ENCODE measurements at regions not wholly inside any gene's neighbourhood (a gene's known extent, or its start where the extent isn't known, plus 50 kb on each side); places are given as distances from the start of the nearest gene placed in this dataset.

DNA sequence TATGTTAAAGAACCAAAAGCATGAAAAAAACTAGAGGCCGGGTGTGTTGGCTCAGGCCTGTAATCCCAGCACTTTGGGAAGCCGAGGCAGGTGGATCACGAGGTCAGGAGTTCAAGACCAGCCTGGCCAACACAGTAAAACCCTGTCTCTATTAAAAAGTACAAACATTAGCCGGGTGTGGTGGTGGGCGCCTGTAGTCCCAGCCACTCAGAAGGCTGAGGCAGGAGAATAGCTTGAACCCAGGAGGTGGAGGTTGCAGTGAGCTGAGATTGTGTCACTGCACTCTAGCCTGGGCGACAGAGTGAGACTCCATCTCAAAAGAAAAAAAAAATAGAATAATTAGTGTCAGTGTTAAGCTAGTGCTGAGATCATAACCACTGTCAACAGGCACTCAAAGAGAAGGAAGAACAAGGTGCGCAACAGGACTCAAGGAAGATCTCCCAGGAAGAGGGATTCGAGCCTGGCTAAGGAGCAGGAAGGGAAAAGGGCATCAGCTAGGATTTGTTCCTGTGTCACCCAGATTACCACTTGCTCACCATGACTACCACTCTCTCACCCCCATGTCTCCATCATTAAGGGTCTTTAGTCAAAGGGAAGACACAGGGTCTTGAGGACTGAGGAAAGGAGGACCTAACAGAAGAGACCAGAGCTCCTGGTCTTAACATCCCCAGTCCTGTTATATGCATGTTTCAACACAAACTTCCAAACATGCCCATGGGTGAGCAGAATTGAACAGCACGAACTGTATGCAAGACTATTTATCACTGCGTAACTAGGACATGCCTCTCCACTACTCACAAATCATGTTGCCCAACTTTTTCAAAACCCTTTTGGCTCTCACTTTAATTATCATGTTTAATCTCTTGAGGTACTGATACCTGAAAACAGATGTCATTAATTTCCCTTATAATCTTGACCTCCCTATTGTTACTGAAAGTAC, 88.3 kb upstream of the PLEKHM1 start:
- TF ChIP-seq POLR2A (IDR thresholded peaks at IDR 0.05) (no peak), POLR2AphosphoS5 (IDR thresholded peaks at IDR 0.05) (no peak)
- TF ChIP-seq, protein P1, sequence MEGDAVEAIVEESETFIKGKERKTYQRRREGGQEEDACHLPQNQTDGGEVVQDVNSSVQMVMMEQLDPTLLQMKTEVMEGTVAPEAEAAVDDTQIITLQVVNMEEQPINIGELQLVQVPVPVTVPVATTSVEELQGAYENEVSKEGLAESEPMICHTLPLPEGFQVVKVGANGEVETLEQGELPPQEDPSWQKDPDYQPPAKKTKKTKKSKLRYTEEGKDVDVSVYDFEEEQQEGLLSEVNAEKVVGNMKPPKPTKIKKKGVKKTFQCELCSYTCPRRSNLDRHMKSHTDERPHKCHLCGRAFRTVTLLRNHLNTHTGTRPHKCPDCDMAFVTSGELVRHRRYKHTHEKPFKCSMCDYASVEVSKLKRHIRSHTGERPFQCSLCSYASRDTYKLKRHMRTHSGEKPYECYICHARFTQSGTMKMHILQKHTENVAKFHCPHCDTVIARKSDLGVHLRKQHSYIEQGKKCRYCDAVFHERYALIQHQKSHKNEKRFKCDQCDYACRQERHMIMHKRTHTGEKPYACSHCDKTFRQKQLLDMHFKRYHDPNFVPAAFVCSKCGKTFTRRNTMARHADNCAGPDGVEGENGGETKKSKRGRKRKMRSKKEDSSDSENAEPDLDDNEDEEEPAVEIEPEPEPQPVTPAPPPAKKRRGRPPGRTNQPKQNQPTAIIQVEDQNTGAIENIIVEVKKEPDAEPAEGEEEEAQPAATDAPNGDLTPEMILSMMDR (IDR thresholded peaks at IDR 0.05 in 8 of 11, conservative IDR thresholded peaks at IDR 0.05 in 3 of 11) = no peak
- 89 to 96% (median 93%) methylated on average over 10 of the region's 10 CpGs for WGBS, 5 donors
- no peak overlapping the region for H3K4me3 ChIP-seq
- no peak overlapping the region for H3K27ac ChIP-seq
- no peaks in the 10 kb centered on the region for H3K27me3 ChIP-seq (replicated peaks in 1 of 7)
- peaks cover 7 to 100% (median 41%) of the 10 kb centered on the region in 6 donors for H3K4me1 ChIP-seq
- intact Hi-C loops (cut with DNase I; ENCODE audit: low total_unique reads) = no loop called here
- DNase-seq = no peak
- H3K36me3 ChIP-seq = peaks cover 0 to 35% (median 6%) of the 10 kb centered on the region in 6 donors
- no peaks in the 10 kb centered on the region for H3K9me3 ChIP-seq

DNA sequence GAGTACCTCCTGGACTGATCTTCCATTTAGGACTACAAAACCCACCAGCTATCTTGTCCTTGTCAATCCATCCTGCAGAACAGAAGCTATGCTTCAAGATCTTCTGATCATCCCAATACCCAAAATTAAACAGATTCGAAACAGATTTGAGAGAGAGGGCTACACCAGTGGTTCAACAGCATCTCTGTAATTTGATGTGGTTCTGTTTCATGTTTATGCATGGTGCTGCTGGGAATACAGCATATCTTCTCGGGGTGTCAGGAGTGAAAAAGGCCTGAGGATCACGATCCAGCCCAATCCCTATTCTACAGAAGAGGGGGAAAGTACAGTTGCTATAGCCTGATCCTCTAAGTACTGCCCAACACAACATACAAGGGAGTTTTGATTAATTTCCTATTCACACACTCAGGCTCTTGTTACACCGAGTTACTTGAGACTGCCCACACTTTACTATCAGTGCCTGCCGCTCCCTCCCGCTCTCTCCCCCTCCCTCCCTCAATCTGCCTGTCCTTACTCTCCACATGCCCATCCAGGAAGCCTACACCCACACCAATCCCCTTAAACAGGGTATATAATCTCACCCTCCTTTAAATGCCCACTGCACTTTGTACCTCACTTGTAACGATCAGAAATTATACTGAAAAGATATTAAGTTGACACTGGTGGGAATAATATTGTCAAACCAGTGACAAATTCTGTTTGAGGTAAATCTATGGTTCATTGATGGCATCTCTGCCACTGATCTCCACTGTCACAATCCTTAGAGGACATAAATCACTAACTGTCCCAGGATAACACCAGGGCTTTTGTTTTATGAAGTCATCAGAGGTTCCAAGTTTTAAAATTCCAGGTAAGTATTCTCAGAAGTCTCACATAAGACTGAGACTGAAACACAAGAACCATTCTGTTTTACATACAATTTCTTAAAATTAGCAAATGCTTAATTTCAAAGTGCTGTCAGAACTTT, 89.3 kb upstream of the PLEKHM1 start:
- intact Hi-C loops (cut with DNase I; ENCODE audit: low total_unique reads) = no loop called here
- Histone ChIP-seq H3K36me3 (peaks cover 0 to 35% (median 6%) of the 10 kb centered on the region in 6 donors), H3K27me3 (replicated peaks in 1 of 7) (no peaks in the 10 kb centered on the region), H3K4me1 (peaks cover 10 to 97% (median 46%) of the 10 kb centered on the region in 6 donors), H3K27ac (no peak overlapping the region), H3K4me3 (no peak overlapping the region), H3K9me3 (no peaks in the 10 kb centered on the region)
- TF ChIP-seq POLR2A (IDR thresholded peaks at IDR 0.05) (no peak), POLR2AphosphoS5 (IDR thresholded peaks at IDR 0.05) (no peak)
- TF ChIP-seq, protein P1 (IDR thresholded peaks at IDR 0.05 in 8 of 11, conservative IDR thresholded peaks at IDR 0.05 in 3 of 11) = no peak
- WGBS, 5 donors = 88 to 91% (median 90%) methylated on average over 7 of the region's 7 CpGs
- no peak for DNase-seq

DNA sequence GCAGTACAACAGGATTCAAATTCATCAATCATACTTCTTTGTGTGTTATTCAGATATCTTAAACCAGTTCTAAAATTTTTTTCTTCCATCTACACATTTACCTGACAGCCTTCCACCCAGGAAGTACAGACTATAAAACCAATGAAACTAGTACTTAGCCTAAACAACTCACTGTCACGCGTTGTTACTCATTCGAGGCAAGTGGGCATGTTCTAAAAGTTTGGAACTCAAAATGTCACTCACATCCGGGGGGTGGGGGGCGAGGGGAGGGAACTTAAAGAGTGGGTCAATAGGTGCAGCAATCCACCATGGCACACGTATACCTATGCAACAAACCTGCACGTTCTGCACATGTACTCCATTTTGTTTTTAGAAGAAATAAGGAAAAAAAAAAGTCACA, 90.4 kb upstream of the PLEKHM1 start:
- Histone ChIP-seq H3K4me1 (peaks cover 10 to 86% (median 42%) of the 10 kb centered on the region in 6 donors), H3K9me3 (no peaks in the 10 kb centered on the region), H3K27ac (no peak overlapping the region), H3K36me3 (peaks cover 0 to 27% (median 6%) of the 10 kb centered on the region in 6 donors), H3K4me3 (no peak overlapping the region), H3K27me3 (replicated peaks in 1 of 7) (no peaks in the 10 kb centered on the region)
- TF ChIP-seq POLR2AphosphoS5 (IDR thresholded peaks at IDR 0.05) = no peak
- no peak for TF ChIP-seq POLR2A (IDR thresholded peaks at IDR 0.05)
- TF ChIP-seq, protein P1 (IDR thresholded peaks at IDR 0.05 in 8 of 11, conservative IDR thresholded peaks at IDR 0.05 in 3 of 11) = no peak
- intact Hi-C loops (cut with DNase I; ENCODE audit: low total_unique reads) = no loop called here
- DNase-seq = no peak
- WGBS, 5 donors = 84 to 87% (median 85%) methylated on average over 7 of the region's 7 CpGs
